GM12891 (cell line): ENCODE measurements at regions not wholly inside any gene's neighbourhood (a gene's known extent, or its start where the extent isn't known, plus 50 kb on each side); places are given as distances from the start of the nearest gene placed in this dataset.

Experiments used
- PAX5 ChIP-seq: IDR thresholded peaks from 2 replicates; pipeline ENCODE4 v1.6.1; 2011; ENCODE audit warnings: low read length, moderate library complexity, mild to moderate bottlenecking; ENCODE audit not compliant: insufficient read depth, severe bottlenecking
- POLR2A ChIP-seq: IDR thresholded peaks from 2 replicates; pipeline ENCODE4 v1.6.1; 2011; ENCODE audit warnings: low read depth, low read length, control low read depth
- POLR2AphosphoS5 ChIP-seq: IDR thresholded peaks from 2 replicates; pipeline ENCODE4 v1.6.1; 2011; ENCODE audit warnings: low read depth, low read length, control low read depth
- POU2F2 ChIP-seq: IDR thresholded peaks from 2 replicates; pipeline ENCODE4 v1.6.1; 2011; ENCODE audit warnings: low read depth, mild to moderate bottlenecking, control low read depth, low read length, moderate library complexity
- SPI1 ChIP-seq: IDR thresholded peaks from 2 replicates; pipeline ENCODE4 v1.6.1; 2011; ENCODE audit warnings: low read depth, low read length, control low read depth
- TAF1 ChIP-seq: IDR thresholded peaks from 2 replicates; pipeline ENCODE4 v1.6.1; 2011; ENCODE audit warnings: low read depth, low read length, control low read depth

DNA sequence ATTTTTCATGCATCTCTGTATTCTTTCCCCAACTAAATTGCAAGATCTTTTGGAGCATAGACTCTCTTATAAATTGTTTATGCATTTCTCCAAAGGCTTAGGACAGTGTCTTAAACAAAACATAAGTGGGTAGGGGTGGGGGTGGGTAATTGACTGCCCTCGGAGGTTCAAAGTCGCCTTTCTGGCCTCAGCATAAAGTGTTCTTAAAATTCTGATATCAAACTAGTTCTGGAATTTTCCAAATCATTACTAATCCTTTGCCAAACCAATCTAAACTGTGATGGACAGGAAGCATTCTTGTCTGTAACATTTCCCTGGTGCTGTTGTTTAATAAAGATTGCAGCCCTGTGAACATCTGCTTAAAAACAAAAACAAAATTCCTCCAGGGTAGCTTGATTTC is 61.8 kb upstream of the FAT3 start:
- TF ChIP-seq POLR2A (no peak), POLR2AphosphoS5 (no peak), TAF1 (no peak), POU2F2 (no peak), SPI1 (no peak), PAX5 (no peak)
